Mucosa of rectum (tissue), 2 donors: ENCODE measurements at regions not wholly inside any gene's neighbourhood (a gene's known extent, or its start where the extent isn't known, plus 50 kb on each side); places are given as distances from the start of the nearest gene placed in this dataset.

Experiments
- H3K27ac ChIP-seq, 2 donors: one replicate each; pipeline ENCODE4 v1.7.0; 2013; ENCODE audit warnings: inconsistent platforms in 2 of 2, low read depth in 2 of 2, low read length in 2 of 2
- H3K27me3 ChIP-seq, 2 donors: one replicate each; pipeline ENCODE4 v1.7.0; 2013; ENCODE audit warnings: low read length in 2 of 2; ENCODE audit not compliant: control insufficient read depth in 2 of 2, insufficient read depth in 2 of 2
- H3K36me3 ChIP-seq, 2 donors: one replicate each; pipeline ENCODE4 v1.7.0; 2013; ENCODE audit warnings: low read length in 2 of 2; ENCODE audit not compliant: control insufficient read depth in 2 of 2, insufficient read depth in 2 of 2
- H3K4me1 ChIP-seq, 2 donors: one replicate each; pipeline ENCODE4 v1.7.0; 2013; ENCODE audit warnings: low read length in 2 of 2, mild to moderate bottlenecking in 1 of 2; ENCODE audit not compliant: control insufficient read depth in 2 of 2, insufficient read depth in 2 of 2
- H3K4me3 ChIP-seq, 2 donors: one replicate each; pipeline ENCODE4 v1.7.0; 2013; ENCODE audit warnings: low read length in 2 of 2
- H3K9ac ChIP-seq, 2 donors: one replicate each; pipeline ENCODE4 v1.7.0; 2013; ENCODE audit warnings: low read length in 2 of 2, low read depth in 1 of 2, mild to moderate bottlenecking in 1 of 2
- H3K9me3 ChIP-seq, 2 donors: one replicate each; pipeline ENCODE4 v1.7.0; 2013; ENCODE audit warnings: low read length in 2 of 2; ENCODE audit not compliant: control insufficient read depth in 2 of 2
- donor health status: healthy.
- donor health status: Normal muscosa, but diverticular disease.

- H3K9ac ChIP-seq, result no peak overlapping the region
- no peaks in the 10 kb centered on the region for H3K27me3 ChIP-seq
- no peaks in the 10 kb centered on the region for H3K36me3 ChIP-seq
- no peak overlapping the region for H3K27ac ChIP-seq
- H3K9me3 ChIP-seq, result no peaks in the 10 kb centered on the region
- no peak overlapping the region for H3K4me3 ChIP-seq
- no peaks in the 10 kb centered on the region for H3K4me1 ChIP-seq
Observed at GRCh38 chr4:129804461-129804981, 708.6 kb downstream of the C4orf33 start.

- H3K27me3 ChIP-seq, result no peaks in the 10 kb centered on the region
- H3K9ac ChIP-seq, result no peak overlapping the region
- H3K4me3 ChIP-seq, result no peak overlapping the region
- H3K36me3 ChIP-seq, result no peaks in the 10 kb centered on the region
- no peaks in the 10 kb centered on the region for H3K4me1 ChIP-seq
- no peaks in the 10 kb centered on the region for H3K9me3 ChIP-seq
- H3K27ac ChIP-seq, result no peak overlapping the region
Observed at GRCh38 chr4:129806986-129807385, 711.0 kb downstream of the C4orf33 start.

- no peaks in the 10 kb centered on the region for H3K36me3 ChIP-seq
- no peaks in the 10 kb centered on the region for H3K27me3 ChIP-seq
- H3K4me3 ChIP-seq, result no peak overlapping the region
- H3K27ac ChIP-seq, result no peak overlapping the region
- no peaks in the 10 kb centered on the region for H3K4me1 ChIP-seq
- no peaks in the 10 kb centered on the region for H3K9me3 ChIP-seq
- H3K9ac ChIP-seq, result no peak overlapping the region
Observed at GRCh38 chr4:129808242-129808641, 712.3 kb downstream of the C4orf33 start.

GRCh38 chr4:129821073-129821472 is 725.1 kb downstream of the C4orf33 start:
- no peak overlapping the region for H3K4me3 ChIP-seq
- H3K36me3 ChIP-seq, result no peaks in the 10 kb centered on the region
- no peaks in the 10 kb centered on the region for H3K4me1 ChIP-seq
- no peaks in the 10 kb centered on the region for H3K9me3 ChIP-seq
- no peak overlapping the region for H3K9ac ChIP-seq
- H3K27me3 ChIP-seq, result no peaks in the 10 kb centered on the region
- no peak overlapping the region for H3K27ac ChIP-seq

- Histone ChIP-seq H3K4me1 (no peaks in the 10 kb centered on the region), H3K27me3 (no peaks in the 10 kb centered on the region), H3K9me3 (no peaks in the 10 kb centered on the region), H3K4me3 (no peak overlapping the region), H3K9ac (no peak overlapping the region), H3K27ac (no peak overlapping the region), H3K36me3 (no peaks in the 10 kb centered on the region)
Observed at GRCh38 chr4:129821963-129822362, 726.0 kb downstream of the C4orf33 start.

- no peaks in the 10 kb centered on the region for H3K27me3 ChIP-seq
- no peak overlapping the region for H3K9ac ChIP-seq
- H3K4me1 ChIP-seq, result no peaks in the 10 kb centered on the region
- H3K9me3 ChIP-seq, result no peaks in the 10 kb centered on the region
- H3K27ac ChIP-seq, result no peak overlapping the region
- H3K36me3 ChIP-seq, result no peaks in the 10 kb centered on the region
- H3K4me3 ChIP-seq, result no peak overlapping the region
Observed at GRCh38 chr4:129822701-129823100, 726.7 kb downstream of the C4orf33 start.

- no peaks in the 10 kb centered on the region for H3K36me3 ChIP-seq
- H3K4me3 ChIP-seq, result no peak overlapping the region
- H3K9me3 ChIP-seq, result no peaks in the 10 kb centered on the region
- no peaks in the 10 kb centered on the region for H3K4me1 ChIP-seq
- H3K27ac ChIP-seq, result no peak overlapping the region
- H3K9ac ChIP-seq, result no peak overlapping the region
- no peaks in the 10 kb centered on the region for H3K27me3 ChIP-seq
Observed at GRCh38 chr4:129823105-129823504, 727.2 kb downstream of the C4orf33 start.

- Histone ChIP-seq H3K9me3 (no peaks in the 10 kb centered on the region), H3K4me3 (no peak overlapping the region), H3K27me3 (no peaks in the 10 kb centered on the region), H3K9ac (no peak overlapping the region), H3K27ac (no peak overlapping the region), H3K36me3 (no peaks in the 10 kb centered on the region), H3K4me1 (no peaks in the 10 kb centered on the region)
Observed at GRCh38 chr4:129829373-129829772, 733.4 kb downstream of the C4orf33 start.

GRCh38 chr4:129839687-129840086 is 743.7 kb downstream of the C4orf33 start:
- H3K27me3 ChIP-seq, result no peaks in the 10 kb centered on the region
- no peaks in the 10 kb centered on the region for H3K4me1 ChIP-seq
- H3K36me3 ChIP-seq, result no peaks in the 10 kb centered on the region
- H3K27ac ChIP-seq, result no peak overlapping the region
- no peak overlapping the region for H3K9ac ChIP-seq
- H3K4me3 ChIP-seq, result no peak overlapping the region
- no peaks in the 10 kb centered on the region for H3K9me3 ChIP-seq

- H3K9ac ChIP-seq, result no peak overlapping the region
- H3K4me3 ChIP-seq, result no peak overlapping the region
- no peaks in the 10 kb centered on the region for H3K36me3 ChIP-seq
- no peaks in the 10 kb centered on the region for H3K4me1 ChIP-seq
- no peak overlapping the region for H3K27ac ChIP-seq
- H3K27me3 ChIP-seq, result no peaks in the 10 kb centered on the region
- H3K9me3 ChIP-seq, result no peaks in the 10 kb centered on the region
Observed at GRCh38 chr4:129842096-129842495, 746.1 kb downstream of the C4orf33 start.

- Histone ChIP-seq H3K36me3 (no peaks in the 10 kb centered on the region), H3K9me3 (no peaks in the 10 kb centered on the region), H3K27me3 (no peaks in the 10 kb centered on the region), H3K4me1 (no peaks in the 10 kb centered on the region), H3K4me3 (no peak overlapping the region), H3K9ac (no peak overlapping the region), H3K27ac (no peak overlapping the region)
Observed at GRCh38 chr4:129852434-129852833, 756.5 kb downstream of the C4orf33 start.
